DMS153 treated with DMSO at 0.1 percent for 48 hours (cell line): ENCODE measurements at regions not wholly inside any gene's neighbourhood (a gene's known extent, or its start where the extent isn't known, plus 50 kb on each side); places are given as distances from the start of the nearest gene placed in this dataset.
A peak's percentile ranks its signal among the peaks of the same experiment; 100 is the strongest.
"Not testable (repeated sequence)": the region's sequence is repeated elsewhere in the genome, so short reads cannot be mapped to it uniquely, and the experiment has no call there.

Source experiments
- DNase-seq: peaks from one replicate; lab custom pipeline; 2025; ENCODE audit not compliant: unreplicated experiment; lab: John Stamatoyannopoulos, UW

GRCh38 chr7:67661-68395 lies 124.5 kb upstream of the FAM20C start:
- DNase-seq: no peak

- DNase-seq: no peak
Measured at GRCh38 chr7:68629-69028, 123.7 kb upstream of the FAM20C start.

- DNase-seq: not testable (repeated sequence)
Measured at GRCh38 chr7:69052-69451, 123.3 kb upstream of the FAM20C start.

GRCh38 chr7:69499-70123 lies 122.8 kb upstream of the FAM20C start:
- DNase-seq: not testable (repeated sequence)

- DNase-seq: not testable (repeated sequence)
Measured at GRCh38 chr7:70207-70606, 122.2 kb upstream of the FAM20C start.

- DNase-seq: not testable (repeated sequence)
Measured at GRCh38 chr7:70989-71388, 121.4 kb upstream of the FAM20C start.

GRCh38 chr7:72266-73057 lies 119.9 kb upstream of the FAM20C start:
- not testable (repeated sequence) for DNase-seq

GRCh38 chr7:73058-73331 lies 119.4 kb upstream of the FAM20C start:
- DNase-seq: not testable (repeated sequence)

GRCh38 chr7:74008-74540 lies 118.3 kb upstream of the FAM20C start:
- not testable (repeated sequence) for DNase-seq

GRCh38 chr7:75511-75910 lies 116.9 kb upstream of the FAM20C start:
- not testable (repeated sequence) for DNase-seq

- not testable (repeated sequence) for DNase-seq
Measured at GRCh38 chr7:76202-76601, 116.2 kb upstream of the FAM20C start.

- DNase-seq: not testable (repeated sequence)
Measured at GRCh38 chr7:76829-77395, 115.5 kb upstream of the FAM20C start.

- DNase-seq: not testable (repeated sequence)
Measured at GRCh38 chr7:78862-79261, 113.5 kb upstream of the FAM20C start.

GRCh38 chr7:79400-80055 lies 112.8 kb upstream of the FAM20C start:
- not testable (repeated sequence) for DNase-seq

GRCh38 chr7:80259-81067 lies 111.9 kb upstream of the FAM20C start:
- DNase-seq: no peak

- DNase-seq: no peak
Measured at GRCh38 chr7:81068-81925, 111.1 kb upstream of the FAM20C start.

- peak; percentile 20 for DNase-seq
Measured at GRCh38 chr7:81926-82756, 110.2 kb upstream of the FAM20C start.

- no peak for DNase-seq
Measured at GRCh38 chr7:82757-83155, 109.6 kb upstream of the FAM20C start.
